Skeletal muscle satellite cell (primary cell): ENCODE measurements at regions not wholly inside any gene's neighbourhood (a gene's known extent, or its start where the extent isn't known, plus 50 kb on each side); places are given as distances from the start of the nearest gene placed in this dataset.

ENCODE experiments used
- H3K27me3 ChIP-seq: 2 replicates; pipeline ENCODE4 v1.7.0; 2013; ENCODE audit warnings: low read length; ENCODE audit not compliant: control insufficient read depth, insufficient read depth
- H3K36me3 ChIP-seq: 2 replicates; pipeline ENCODE4 v1.7.0; 2013; ENCODE audit warnings: mild to moderate bottlenecking, control low read depth, low read length; ENCODE audit not compliant: insufficient read depth
- H3K4me1 ChIP-seq: 2 replicates; pipeline ENCODE4 v1.7.0; 2013; ENCODE audit warnings: low read length; ENCODE audit not compliant: control insufficient read depth, insufficient read depth
- H3K4me2 ChIP-seq: 2 replicates; pipeline ENCODE4 v1.7.0; 2013; ENCODE audit warnings: mild to moderate bottlenecking, low read length
- H3K4me3 ChIP-seq: 2 replicates; pipeline ENCODE4 v1.7.0; 2013; ENCODE audit warnings: low read length
- H3K9ac ChIP-seq: 2 replicates; pipeline ENCODE4 v1.7.0; 2013; ENCODE audit warnings: mild to moderate bottlenecking, low read depth, low read length, moderate library complexity
- H3K9me3 ChIP-seq: replicated peaks from 2 replicates; pipeline ENCODE4 v1.7.0; 2013; ENCODE audit warnings: mild to moderate bottlenecking, control low read depth, low read length

DNA sequence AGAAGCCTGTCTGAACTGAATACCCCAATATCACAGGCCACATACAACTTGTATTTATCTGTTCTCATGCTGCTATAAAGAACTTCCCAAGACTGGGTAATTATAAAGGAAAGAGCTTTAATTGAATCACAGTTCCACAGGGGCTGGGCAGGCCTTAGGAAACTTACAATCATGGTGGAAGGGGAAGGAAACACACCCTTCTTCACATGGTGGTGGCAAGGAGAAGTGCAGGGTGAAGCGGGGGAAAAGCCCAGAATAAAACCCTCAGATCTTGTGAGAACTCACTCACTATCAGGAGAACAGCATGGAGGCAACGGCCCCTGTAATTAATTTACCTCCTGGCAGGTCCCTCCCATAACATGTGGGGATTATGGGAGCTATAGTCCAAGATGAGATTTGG, 50.3 kb upstream of the FNDC1 start:
- H3K27me3 ChIP-seq = peaks cover 50% of the 10 kb centered on the region
- no peak overlapping the region for H3K4me3 ChIP-seq
- no peaks in the 10 kb centered on the region for H3K4me1 ChIP-seq
- H3K4me2 ChIP-seq = no peak overlapping the region
- H3K36me3 ChIP-seq = no peaks in the 10 kb centered on the region
- H3K9me3 ChIP-seq = no peaks in the 10 kb centered on the region
- H3K9ac ChIP-seq = no peak overlapping the region

DNA sequence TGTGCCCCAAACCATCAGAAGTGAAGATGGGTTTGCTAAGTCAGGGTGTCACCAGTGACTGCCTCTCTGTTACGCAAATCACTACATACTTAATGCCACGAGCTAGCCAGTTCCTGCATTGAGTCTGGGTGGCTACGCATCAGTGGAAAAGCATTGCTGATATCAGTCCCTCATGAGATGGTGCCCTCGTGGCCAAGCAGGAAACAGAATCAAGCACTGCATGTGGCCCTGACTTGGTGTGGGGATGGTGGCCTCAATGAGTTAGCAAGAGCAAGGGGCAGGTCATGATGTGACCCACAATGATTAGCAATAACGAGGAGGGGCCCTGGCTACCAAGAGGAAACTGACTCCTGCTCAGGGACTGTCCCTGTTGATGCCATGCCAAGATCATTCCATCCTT, 51.6 kb upstream of the FNDC1 start:
- Histone ChIP-seq H3K4me3 (no peak overlapping the region), H3K36me3 (no peaks in the 10 kb centered on the region), H3K9ac (no peak overlapping the region), H3K9me3 (no peaks in the 10 kb centered on the region), H3K4me2 (no peak overlapping the region), H3K27me3 (peaks cover 41% of the 10 kb centered on the region), H3K4me1 (no peaks in the 10 kb centered on the region)

DNA sequence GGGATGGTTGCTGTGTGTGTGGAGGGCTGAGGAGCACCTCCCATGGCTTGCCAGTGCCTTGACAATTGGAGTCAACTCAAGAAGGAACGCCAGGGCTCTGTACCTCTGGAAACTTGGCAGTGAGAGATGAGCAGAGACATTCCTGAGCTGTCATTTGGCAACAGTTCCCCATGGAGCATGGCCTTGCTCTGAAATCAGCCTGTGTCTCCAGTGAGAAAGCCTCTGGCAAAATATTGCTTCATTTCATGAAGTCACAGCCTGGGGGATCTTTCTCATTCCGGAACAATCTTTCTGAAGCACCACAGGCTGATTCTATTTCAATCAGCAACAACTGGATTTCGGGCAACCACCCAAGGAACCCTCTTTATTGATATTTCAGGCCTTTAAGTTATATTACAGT, 52.2 kb upstream of the FNDC1 start:
- Histone ChIP-seq H3K27me3 (peaks cover 41% of the 10 kb centered on the region), H3K9ac (no peak overlapping the region), H3K4me1 (no peaks in the 10 kb centered on the region), H3K36me3 (no peaks in the 10 kb centered on the region), H3K9me3 (no peaks in the 10 kb centered on the region), H3K4me3 (no peak overlapping the region), H3K4me2 (no peak overlapping the region)

DNA sequence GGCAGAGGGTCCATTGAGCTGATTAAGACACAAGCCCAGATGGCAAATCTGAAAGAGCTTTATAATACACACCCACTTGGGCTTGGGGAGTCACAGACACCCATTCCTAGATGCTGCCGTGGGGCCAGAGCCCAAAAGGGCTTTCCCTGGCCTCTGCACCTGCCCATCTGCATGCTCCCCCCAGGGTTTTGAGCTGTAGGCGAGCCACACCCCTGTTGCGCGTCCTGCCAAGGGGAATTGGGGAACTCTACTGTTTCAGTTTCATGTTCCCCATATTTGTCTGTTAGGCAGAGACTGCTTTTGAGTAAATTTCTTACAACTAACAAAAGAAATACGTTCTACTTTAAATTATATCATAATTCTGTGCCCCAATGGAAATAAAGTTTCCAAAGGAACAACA, 52.9 kb upstream of the FNDC1 start:
- Histone ChIP-seq H3K4me1 (no peaks in the 10 kb centered on the region), H3K9ac (no peak overlapping the region), H3K36me3 (no peaks in the 10 kb centered on the region), H3K27me3 (peaks cover 35% of the 10 kb centered on the region), H3K4me2 (no peak overlapping the region), H3K9me3 (no peaks in the 10 kb centered on the region), H3K4me3 (no peak overlapping the region)

DNA sequence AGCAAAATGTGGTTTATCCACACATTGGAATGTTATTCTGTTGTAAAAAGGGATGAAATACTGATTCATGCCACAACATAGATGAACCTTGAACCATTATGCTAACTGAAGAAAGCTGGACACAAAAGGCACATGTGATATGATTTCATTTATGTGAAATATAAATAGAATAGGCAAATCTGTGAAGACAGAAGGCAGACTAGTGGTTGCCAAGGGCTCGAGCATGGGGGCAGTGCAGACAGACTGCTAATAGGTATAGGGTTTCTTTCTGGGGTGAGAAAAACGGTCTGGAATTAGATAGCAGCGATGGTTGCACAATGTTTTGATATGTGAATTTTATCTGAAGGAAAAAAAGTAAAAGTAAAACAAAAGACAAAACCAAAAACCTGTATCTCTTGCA, 54.6 kb upstream of the FNDC1 start:
- no peak overlapping the region for H3K9ac ChIP-seq
- no peak overlapping the region for H3K4me3 ChIP-seq
- no peaks in the 10 kb centered on the region for H3K4me1 ChIP-seq
- H3K9me3 ChIP-seq = no peaks in the 10 kb centered on the region
- peaks cover 25% of the 10 kb centered on the region for H3K27me3 ChIP-seq
- H3K4me2 ChIP-seq = no peak overlapping the region
- H3K36me3 ChIP-seq = no peaks in the 10 kb centered on the region

DNA sequence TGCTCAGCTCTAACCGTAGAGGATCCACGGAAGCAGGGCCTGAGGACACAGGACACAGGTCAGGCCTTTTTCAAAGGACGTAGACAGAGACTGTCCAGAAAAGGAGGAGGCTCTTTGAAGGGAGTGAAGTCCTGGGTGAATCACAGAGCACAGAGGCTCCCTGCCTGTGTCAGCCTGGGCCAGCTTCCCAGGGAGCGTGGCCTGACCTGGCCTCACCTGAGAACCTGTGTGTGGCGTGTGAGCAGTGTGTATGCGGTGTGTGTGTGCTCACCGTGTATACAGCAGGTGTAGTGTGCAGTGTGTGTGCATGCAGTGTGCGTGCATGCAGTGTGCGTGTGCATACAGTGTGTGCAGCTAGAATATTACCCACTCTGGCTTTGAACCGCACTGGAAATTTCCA, 56.0 kb upstream of the FNDC1 start:
- H3K4me1 ChIP-seq = no peaks in the 10 kb centered on the region

DNA sequence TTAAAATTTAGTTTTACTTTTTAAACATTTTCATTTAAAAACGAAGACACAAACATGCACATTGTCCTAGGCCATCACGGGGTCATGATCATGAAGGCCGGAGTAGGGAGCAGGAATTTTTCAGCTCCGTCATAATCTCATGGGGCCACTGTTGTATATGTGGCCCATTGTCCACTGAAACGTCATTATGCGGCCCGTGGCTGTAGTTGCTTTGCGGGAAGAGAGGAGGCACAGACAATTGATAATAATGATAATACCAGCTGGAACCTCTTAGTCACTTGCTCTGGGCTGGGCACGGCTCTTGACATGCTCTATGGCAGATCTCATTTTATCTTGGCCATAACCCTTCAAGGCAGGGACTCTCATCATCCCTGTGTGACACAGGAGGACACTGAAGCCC, 56.5 kb upstream of the FNDC1 start:
- Histone ChIP-seq H3K9me3 (no peaks in the 10 kb centered on the region), H3K4me2 (no peak overlapping the region), H3K4me3 (no peak overlapping the region), H3K36me3 (no peaks in the 10 kb centered on the region), H3K27me3 (peaks cover 20% of the 10 kb centered on the region), H3K4me1 (no peaks in the 10 kb centered on the region), H3K9ac (no peak overlapping the region)

More for the DNA sequence above, 56.0 kb upstream of the FNDC1 start:
- Histone ChIP-seq H3K9me3 (no peaks in the 10 kb centered on the region), H3K27me3 (peaks cover 20% of the 10 kb centered on the region), H3K36me3 (no peaks in the 10 kb centered on the region), H3K4me2 (no peak overlapping the region), H3K4me3 (no peak overlapping the region), H3K9ac (no peak overlapping the region)

DNA sequence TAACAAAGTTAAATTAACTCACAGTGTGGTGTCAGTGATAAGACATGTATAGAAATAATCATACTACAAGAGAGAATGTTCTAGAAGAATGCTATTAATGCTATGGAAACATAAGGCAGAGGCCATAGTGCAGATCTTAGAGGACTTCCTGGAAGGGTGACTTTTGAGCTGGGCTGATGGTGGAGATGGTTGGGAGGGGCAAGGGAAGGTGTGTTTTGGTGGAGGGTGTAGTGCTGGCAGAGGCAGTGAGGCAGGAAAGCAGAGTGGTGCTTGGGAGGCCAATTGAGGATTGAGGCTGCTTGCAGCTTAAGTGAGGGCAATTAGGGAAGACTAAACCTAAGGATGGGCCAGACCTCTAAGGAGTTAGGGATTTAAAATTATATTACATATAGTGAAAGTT, 58.5 kb upstream of the FNDC1 start:
- no peaks in the 10 kb centered on the region for H3K4me1 ChIP-seq
- H3K36me3 ChIP-seq = no peaks in the 10 kb centered on the region
- H3K27me3 ChIP-seq = peaks cover 10% of the 10 kb centered on the region
- H3K9me3 ChIP-seq = no peaks in the 10 kb centered on the region
- H3K4me2 ChIP-seq = no peak overlapping the region
- H3K9ac ChIP-seq = no peak overlapping the region
- H3K4me3 ChIP-seq = no peak overlapping the region

DNA sequence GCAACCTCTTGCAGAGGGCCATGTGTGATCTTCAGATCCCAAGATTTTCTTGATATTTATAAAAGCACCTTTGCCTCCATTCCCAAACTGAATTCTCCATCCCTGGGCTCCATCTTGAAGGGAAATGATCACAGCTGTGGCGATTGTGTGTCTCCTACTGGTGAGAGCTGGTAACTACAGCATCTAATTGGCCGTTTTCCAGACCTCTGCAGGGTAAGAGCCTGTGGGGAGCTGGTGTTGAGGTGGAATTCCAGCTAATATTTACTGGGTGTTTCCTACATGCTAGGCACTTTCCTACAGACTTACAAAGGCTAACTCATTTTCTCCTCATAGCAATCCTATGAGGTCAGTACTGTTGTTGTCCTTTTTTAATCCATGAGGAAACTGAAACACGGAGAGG, 59.2 kb upstream of the FNDC1 start:
- H3K9me3 ChIP-seq = no peaks in the 10 kb centered on the region
- no peaks in the 10 kb centered on the region for H3K36me3 ChIP-seq
- H3K4me1 ChIP-seq = no peaks in the 10 kb centered on the region

DNA sequence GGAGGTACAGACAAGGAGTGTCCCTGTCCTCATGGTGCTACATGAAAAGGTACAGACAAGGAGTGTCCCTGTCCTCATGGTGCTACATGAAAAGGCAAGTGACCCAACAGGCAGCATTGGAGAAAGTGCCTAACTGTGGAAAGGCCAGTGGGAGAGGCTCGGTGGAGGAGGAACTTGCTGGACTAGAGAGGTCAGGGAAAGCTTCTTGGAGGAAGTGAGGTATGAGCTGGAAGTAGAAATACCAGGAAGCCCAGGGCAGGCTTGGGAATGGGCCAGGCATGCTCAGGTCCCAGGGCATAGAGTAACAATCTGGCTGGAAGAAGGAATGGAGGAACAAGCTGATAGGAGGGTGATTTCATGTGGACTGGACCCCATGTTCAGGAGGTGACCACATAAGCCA, 59.8 kb upstream of the FNDC1 start:
- Histone ChIP-seq H3K36me3 (no peaks in the 10 kb centered on the region), H3K4me3 (no peak overlapping the region), H3K4me2 (no peak overlapping the region), H3K27me3 (peaks cover 3% of the 10 kb centered on the region), H3K9ac (no peak overlapping the region), H3K4me1 (no peaks in the 10 kb centered on the region), H3K9me3 (no peaks in the 10 kb centered on the region)

More for the DNA sequence above, 59.2 kb upstream of the FNDC1 start:
- H3K4me2 ChIP-seq = no peak overlapping the region
- no peak overlapping the region for H3K9ac ChIP-seq
- H3K27me3 ChIP-seq = peaks cover 2% of the 10 kb centered on the region
- no peak overlapping the region for H3K4me3 ChIP-seq

DNA sequence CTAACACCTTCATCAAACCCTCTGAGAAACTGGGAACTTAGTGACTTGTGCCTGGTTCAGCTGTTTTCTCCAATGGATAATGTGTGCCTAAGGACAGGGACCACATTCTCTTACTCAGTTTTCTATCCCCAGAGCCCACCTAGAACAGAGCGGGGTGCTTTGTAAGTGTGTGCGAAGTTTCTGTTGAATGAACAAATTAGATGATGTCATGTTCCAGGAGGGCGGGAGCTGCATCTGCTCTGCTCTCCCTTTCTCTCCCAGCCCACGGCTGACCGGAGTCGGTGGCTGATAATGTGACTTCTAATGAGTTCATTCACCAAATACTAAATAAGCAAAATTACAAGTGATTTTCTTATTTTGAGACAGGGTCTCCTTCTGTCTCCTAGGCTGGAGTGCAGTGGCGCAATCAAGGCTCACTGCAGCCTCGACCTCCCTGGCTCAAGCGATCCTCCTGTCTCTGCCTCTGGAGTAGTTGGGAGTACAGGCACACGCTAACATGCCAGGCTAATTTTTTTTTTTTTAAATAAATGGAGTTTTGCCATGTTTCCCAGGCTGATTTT, 60.7 kb upstream of the FNDC1 start:
- Histone ChIP-seq H3K4me3 (no peak overlapping the region), H3K4me1 (no peaks in the 10 kb centered on the region), H3K27me3 (peaks cover 3% of the 10 kb centered on the region), H3K4me2 (no peak overlapping the region), H3K36me3 (no peaks in the 10 kb centered on the region), H3K9ac (no peak overlapping the region), H3K9me3 (no peaks in the 10 kb centered on the region)

DNA sequence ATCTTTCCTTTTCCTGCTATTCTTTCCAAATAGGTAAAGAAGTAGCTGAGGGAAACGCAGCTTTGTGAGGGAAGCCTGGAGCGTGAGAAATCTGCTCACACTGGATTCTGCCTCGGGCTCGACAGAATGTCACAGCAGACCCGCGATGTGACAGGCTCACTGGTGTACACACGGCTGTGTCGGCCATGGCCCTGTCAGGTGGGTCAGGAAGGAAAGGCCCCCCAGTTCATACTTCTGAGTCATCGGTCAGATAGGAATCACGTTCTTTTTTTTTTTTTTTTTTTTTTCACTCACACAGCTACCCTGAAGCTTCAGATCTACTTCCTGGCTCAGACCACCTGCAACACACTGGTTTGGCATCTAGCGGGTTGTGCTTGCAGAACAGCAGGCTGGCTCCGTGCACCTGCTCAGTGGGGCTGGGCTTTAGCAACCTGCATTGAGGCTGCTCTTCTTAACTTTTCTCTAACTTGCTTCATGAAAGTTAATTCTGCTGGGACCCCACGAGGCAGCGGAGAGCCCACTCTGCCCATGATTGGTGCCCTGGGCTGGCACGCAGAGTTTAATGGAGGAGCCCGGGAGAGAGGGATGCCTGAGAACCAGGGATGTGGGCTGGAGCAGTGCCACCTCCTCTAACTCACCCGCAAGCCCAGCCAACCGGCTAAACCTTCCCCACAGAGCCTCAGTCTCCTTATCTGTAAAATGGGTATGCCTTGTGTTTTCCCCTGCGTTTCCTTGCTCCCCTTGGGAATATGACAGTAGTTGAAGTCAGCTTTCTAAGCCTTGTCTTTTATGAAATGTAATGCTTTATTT, 61.5 kb upstream of the FNDC1 start:
- H3K4me2 ChIP-seq = no peak overlapping the region
- no peaks in the 10 kb centered on the region for H3K36me3 ChIP-seq
- peaks cover 5% of the 10 kb centered on the region for H3K27me3 ChIP-seq
- H3K9ac ChIP-seq = no peak overlapping the region
- H3K9me3 ChIP-seq = no peaks in the 10 kb centered on the region
- no peaks in the 10 kb centered on the region for H3K4me1 ChIP-seq
- H3K4me3 ChIP-seq = no peak overlapping the region
